GM21717 (cell line): ENCODE measurements at regions not wholly inside any gene's neighbourhood (a gene's known extent, or its start where the extent isn't known, plus 50 kb on each side); places are given as distances from the start of the nearest gene placed in this dataset.

ENCODE experiments used
- ATAC-seq: cut with Tn5 transposase; IDR thresholded peaks from one replicate; pipeline ENCODE4 v1.9.1; 2021; ENCODE audit warnings: mild to moderate bottlenecking, moderate library complexity; ENCODE audit not compliant: unreplicated experiment

GRCh38 chr3:194960446-194961032 is 274.9 kb downstream of the FAM43A start:
- no peak for ATAC-seq

GRCh38 chr3:194961149-194961548 is 275.5 kb downstream of the FAM43A start:
- ATAC-seq = no peak

GRCh38 chr3:194961571-194961970 is 275.9 kb downstream of the FAM43A start:
- no peak for ATAC-seq

GRCh38 chr3:194962056-194962455 is 276.4 kb downstream of the FAM43A start:
- no peak for ATAC-seq

- ATAC-seq = no peak
These were observed 279.1 kb downstream of the FAM43A start for GRCh38 chr3:194964809-194965208.

GRCh38 chr3:194967151-194968117 is 281.8 kb downstream of the FAM43A start:
- no peak for ATAC-seq

- no peak for ATAC-seq
These were observed 284.4 kb downstream of the FAM43A start for GRCh38 chr3:194970066-194970465.

GRCh38 chr3:194971009-194971408 is 285.3 kb downstream of the FAM43A start:
- no peak for ATAC-seq

GRCh38 chr3:194971965-194972364 is 286.3 kb downstream of the FAM43A start:
- no peak for ATAC-seq

- ATAC-seq = no peak
These were observed 287.0 kb downstream of the FAM43A start for GRCh38 chr3:194972641-194973040.

GRCh38 chr3:194973366-194974000 is 287.8 kb downstream of the FAM43A start:
- ATAC-seq = no peak

GRCh38 chr3:194974468-194975135 is 288.9 kb downstream of the FAM43A start:
- no peak for ATAC-seq

GRCh38 chr3:194976049-194976451 is 290.4 kb downstream of the FAM43A start:
- ATAC-seq = no peak

- no peak for ATAC-seq
These were observed 291.2 kb downstream of the FAM43A start for GRCh38 chr3:194976874-194977273.

- no peak for ATAC-seq
These were observed 291.7 kb downstream of the FAM43A start for GRCh38 chr3:194977356-194977755.

GRCh38 chr3:194979173-194979572 is 291.8 kb downstream of the XXYLT1 start:
- no peak for ATAC-seq

GRCh38 chr3:194982472-194982871 is 288.5 kb downstream of the XXYLT1 start:
- ATAC-seq = no peak

- ATAC-seq = no peak
These were observed 287.8 kb downstream of the XXYLT1 start for GRCh38 chr3:194983121-194983520.

- ATAC-seq = no peak
These were observed 287.3 kb downstream of the XXYLT1 start for GRCh38 chr3:194983620-194984019.

- no peak for ATAC-seq
These were observed 286.9 kb downstream of the XXYLT1 start for GRCh38 chr3:194984066-194984465.

- no peak for ATAC-seq
These were observed 286.3 kb downstream of the XXYLT1 start for GRCh38 chr3:194984622-194985021.
